Esophagus squamous epithelium (tissue), 4 donors: ENCODE measurements at regions not wholly inside any gene's neighbourhood (a gene's known extent, or its start where the extent isn't known, plus 50 kb on each side); places are given as distances from the start of the nearest gene placed in this dataset.

Experiments
- POLR2A ChIP-seq, 4 donors: fragments of 450-650 bp; IDR thresholded peaks; one replicate each; pipeline ENCODE4 v1.6.1; 2017; ENCODE audit warnings: antibody characterized with exemption in 4 of 4, mild to moderate bottlenecking in 4 of 4, moderate library complexity in 3 of 4
- TF ChIP-seq, protein P1 (sequence below), 6 experiments: fragments of 450-650 bp in 4 of 6; fragments of 200-600 bp in 2 of 6; sonication (generic) in 2 of 6; IDR thresholded peaks; one replicate each; pipeline ENCODE4 v1.5.1; 2016 to 2019; ENCODE audit warnings: antibody characterized with exemption in 6 of 6, mild to moderate bottlenecking in 4 of 6, moderate library complexity in 4 of 6

DNA sequence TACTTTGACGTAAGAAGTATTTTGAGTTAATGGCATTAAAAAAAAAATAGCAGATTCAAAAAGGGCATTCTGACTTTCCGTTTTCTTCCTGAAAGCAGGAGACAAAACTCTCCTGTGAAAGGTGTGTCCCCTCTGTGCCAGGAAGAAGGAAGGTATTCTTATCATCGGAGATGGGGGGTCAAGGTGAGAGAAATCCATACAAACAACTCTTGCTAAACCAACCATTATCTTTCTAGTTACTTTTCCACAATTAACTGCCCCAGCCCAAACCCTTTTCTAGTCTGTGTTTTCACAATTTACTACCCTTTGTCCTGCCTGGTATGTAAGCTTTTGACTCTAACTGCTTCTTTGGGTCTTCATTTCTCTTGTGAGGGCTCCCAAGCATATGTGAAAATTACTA lies 717.3 kb downstream of the EPM2A start:
- TF ChIP-seq, protein P1, sequence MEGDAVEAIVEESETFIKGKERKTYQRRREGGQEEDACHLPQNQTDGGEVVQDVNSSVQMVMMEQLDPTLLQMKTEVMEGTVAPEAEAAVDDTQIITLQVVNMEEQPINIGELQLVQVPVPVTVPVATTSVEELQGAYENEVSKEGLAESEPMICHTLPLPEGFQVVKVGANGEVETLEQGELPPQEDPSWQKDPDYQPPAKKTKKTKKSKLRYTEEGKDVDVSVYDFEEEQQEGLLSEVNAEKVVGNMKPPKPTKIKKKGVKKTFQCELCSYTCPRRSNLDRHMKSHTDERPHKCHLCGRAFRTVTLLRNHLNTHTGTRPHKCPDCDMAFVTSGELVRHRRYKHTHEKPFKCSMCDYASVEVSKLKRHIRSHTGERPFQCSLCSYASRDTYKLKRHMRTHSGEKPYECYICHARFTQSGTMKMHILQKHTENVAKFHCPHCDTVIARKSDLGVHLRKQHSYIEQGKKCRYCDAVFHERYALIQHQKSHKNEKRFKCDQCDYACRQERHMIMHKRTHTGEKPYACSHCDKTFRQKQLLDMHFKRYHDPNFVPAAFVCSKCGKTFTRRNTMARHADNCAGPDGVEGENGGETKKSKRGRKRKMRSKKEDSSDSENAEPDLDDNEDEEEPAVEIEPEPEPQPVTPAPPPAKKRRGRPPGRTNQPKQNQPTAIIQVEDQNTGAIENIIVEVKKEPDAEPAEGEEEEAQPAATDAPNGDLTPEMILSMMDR (IDR thresholded peaks at IDR 0.05): no peak
- no peak for TF ChIP-seq POLR2A (IDR thresholded peaks at IDR 0.05)
